Neural cell (in vitro differentiated cells): ENCODE measurements at regions not wholly inside any gene's neighbourhood (a gene's known extent, or its start where the extent isn't known, plus 50 kb on each side); places are given as distances from the start of the nearest gene placed in this dataset.

Experiments used
- CTCF ChIP-seq: fragments of 450-650 bp; IDR thresholded peaks from 2 replicates; pipeline ENCODE4 v1.5.1; 2014; ENCODE audit warnings: antibody characterized with exemption, mild to moderate bottlenecking, moderate library complexity; ENCODE audit not compliant: poor library complexity, severe bottlenecking
- EP300 ChIP-seq: fragments of 450-650 bp; conservative IDR thresholded peaks from 2 replicates; pipeline ENCODE4 v1.6.1; 2014; ENCODE audit warnings: antibody characterized with exemption, mild to moderate bottlenecking, moderate library complexity; ENCODE audit not compliant: poor library complexity, severe bottlenecking
- EZH2 ChIP-seq: fragments of 200-600, 300-800 bp; shearing (Covaris generic), sonication (generic); IDR thresholded peaks from 2 replicates; pipeline ENCODE4 v1.6.1; 2014; ENCODE audit warnings: antibody characterized with exemption, low read length, borderline replicate concordance, mild to moderate bottlenecking; ENCODE audit not compliant: insufficient read depth, poor library complexity, severe bottlenecking
- MXI1 ChIP-seq: fragments of 450-650 bp; conservative IDR thresholded peaks from 2 replicates; pipeline ENCODE4 v1.6.1; 2014; ENCODE audit warnings: antibody characterized with exemption, mild to moderate bottlenecking; ENCODE audit not compliant: poor library complexity, severe bottlenecking
- POLR2AphosphoS5 ChIP-seq: IDR thresholded peaks from 2 replicates; pipeline ENCODE4 v1.6.1; 2012
- RAD21 ChIP-seq: fragments of 450-650 bp; conservative IDR thresholded peaks from 2 replicates; pipeline ENCODE4 v1.6.1; 2014; ENCODE audit warnings: antibody characterized with exemption, mild to moderate bottlenecking, moderate library complexity
- SMC3 ChIP-seq: fragments of 450-650 bp; conservative IDR thresholded peaks from 2 replicates; pipeline ENCODE4 v1.6.1; 2014; ENCODE audit warnings: antibody characterized with exemption, mild to moderate bottlenecking, moderate library complexity; ENCODE audit not compliant: poor library complexity
- TAF1 ChIP-seq: IDR thresholded peaks from 2 replicates; pipeline ENCODE4 v1.6.1; 2012; ENCODE audit warnings: low read depth
- TF ChIP-seq, protein P1 (sequence below): IDR thresholded peaks from 2 replicates; pipeline ENCODE4 v1.6.1; 2012; ENCODE audit warnings: borderline replicate concordance

DNA sequence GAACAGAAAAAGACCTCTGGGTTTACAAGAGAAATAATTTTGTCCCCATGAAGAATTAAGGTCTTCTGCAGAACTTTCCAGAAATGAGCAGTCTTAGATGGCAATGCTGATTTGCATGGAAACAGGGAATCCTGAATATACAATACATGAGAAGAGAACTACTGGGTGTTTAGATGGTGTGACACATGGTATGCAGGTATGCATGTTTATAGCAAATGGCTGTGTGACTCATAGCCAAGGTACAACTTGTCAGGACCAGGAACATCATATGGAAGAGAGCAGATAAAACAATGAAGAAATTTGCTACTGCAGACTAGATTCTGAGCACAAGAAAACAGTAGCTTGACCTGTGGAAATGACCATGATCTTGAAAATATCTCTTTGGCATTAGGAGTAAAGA lies 907.8 kb downstream of the GATA3 start:
- TF ChIP-seq SMC3: no peak
- TF ChIP-seq CTCF: no peak
- TF ChIP-seq TAF1: no peak
- TF ChIP-seq EZH2: no peak
- no peak for TF ChIP-seq EP300
- TF ChIP-seq, protein P1, sequence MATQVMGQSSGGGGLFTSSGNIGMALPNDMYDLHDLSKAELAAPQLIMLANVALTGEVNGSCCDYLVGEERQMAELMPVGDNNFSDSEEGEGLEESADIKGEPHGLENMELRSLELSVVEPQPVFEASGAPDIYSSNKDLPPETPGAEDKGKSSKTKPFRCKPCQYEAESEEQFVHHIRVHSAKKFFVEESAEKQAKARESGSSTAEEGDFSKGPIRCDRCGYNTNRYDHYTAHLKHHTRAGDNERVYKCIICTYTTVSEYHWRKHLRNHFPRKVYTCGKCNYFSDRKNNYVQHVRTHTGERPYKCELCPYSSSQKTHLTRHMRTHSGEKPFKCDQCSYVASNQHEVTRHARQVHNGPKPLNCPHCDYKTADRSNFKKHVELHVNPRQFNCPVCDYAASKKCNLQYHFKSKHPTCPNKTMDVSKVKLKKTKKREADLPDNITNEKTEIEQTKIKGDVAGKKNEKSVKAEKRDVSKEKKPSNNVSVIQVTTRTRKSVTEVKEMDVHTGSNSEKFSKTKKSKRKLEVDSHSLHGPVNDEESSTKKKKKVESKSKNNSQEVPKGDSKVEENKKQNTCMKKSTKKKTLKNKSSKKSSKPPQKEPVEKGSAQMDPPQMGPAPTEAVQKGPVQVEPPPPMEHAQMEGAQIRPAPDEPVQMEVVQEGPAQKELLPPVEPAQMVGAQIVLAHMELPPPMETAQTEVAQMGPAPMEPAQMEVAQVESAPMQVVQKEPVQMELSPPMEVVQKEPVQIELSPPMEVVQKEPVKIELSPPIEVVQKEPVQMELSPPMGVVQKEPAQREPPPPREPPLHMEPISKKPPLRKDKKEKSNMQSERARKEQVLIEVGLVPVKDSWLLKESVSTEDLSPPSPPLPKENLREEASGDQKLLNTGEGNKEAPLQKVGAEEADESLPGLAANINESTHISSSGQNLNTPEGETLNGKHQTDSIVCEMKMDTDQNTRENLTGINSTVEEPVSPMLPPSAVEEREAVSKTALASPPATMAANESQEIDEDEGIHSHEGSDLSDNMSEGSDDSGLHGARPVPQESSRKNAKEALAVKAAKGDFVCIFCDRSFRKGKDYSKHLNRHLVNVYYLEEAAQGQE: no peak
- TF ChIP-seq MXI1: no peak
- no peak for TF ChIP-seq POLR2AphosphoS5
- TF ChIP-seq RAD21: no peak
